GM21528 (cell line): ENCODE measurements at regions not wholly inside any gene's neighbourhood (a gene's known extent, or its start where the extent isn't known, plus 50 kb on each side); places are given as distances from the start of the nearest gene placed in this dataset.
"Not testable (repeated sequence)": the region's sequence is repeated elsewhere in the genome, so short reads cannot be mapped to it uniquely, and the experiment has no call there.

Experiments
- ATAC-seq: cut with Tn5 transposase; IDR thresholded peaks from one replicate; pipeline ENCODE4 v1.9.1; 2021; ENCODE audit warnings: mild to moderate bottlenecking, moderate library complexity; ENCODE audit not compliant: unreplicated experiment, low FRiP score

- no peak for ATAC-seq
These were observed 741.6 kb downstream of the FSCB start for GRCh38 chr14:43765474-43765873.

GRCh38 chr14:43764433-43764832 lies 742.6 kb downstream of the FSCB start:
- no peak for ATAC-seq

- ATAC-seq = no peak
These were observed 751.4 kb downstream of the FSCB start for GRCh38 chr14:43755707-43756106.

- no peak for ATAC-seq
These were observed 752.2 kb downstream of the FSCB start for GRCh38 chr14:43754838-43755237.

- no peak for ATAC-seq
These were observed 761.3 kb downstream of the FSCB start for GRCh38 chr14:43745746-43746145.

- no peak for ATAC-seq
These were observed 771.2 kb downstream of the FSCB start for GRCh38 chr14:43735932-43736331.

- ATAC-seq = no peak
These were observed 777.9 kb downstream of the FSCB start for GRCh38 chr14:43729143-43729542.

- ATAC-seq = no peak
These were observed 800.2 kb downstream of the FSCB start for GRCh38 chr14:43706900-43707299.

- not testable (repeated sequence) for ATAC-seq
These were observed 808.4 kb downstream of the FSCB start for GRCh38 chr14:43698561-43699284.

GRCh38 chr14:43697003-43697402 lies 810.1 kb downstream of the FSCB start:
- no peak for ATAC-seq

- ATAC-seq = no peak
These were observed 814.4 kb downstream of the FSCB start for GRCh38 chr14:43692706-43693105.

- ATAC-seq = no peak
These were observed 819.2 kb downstream of the FSCB start for GRCh38 chr14:43687921-43688320.

- no peak for ATAC-seq
These were observed 829.5 kb downstream of the FSCB start for GRCh38 chr14:43677581-43677980.

GRCh38 chr14:43674273-43674672 lies 832.8 kb downstream of the FSCB start:
- no peak for ATAC-seq

- ATAC-seq = no peak
These were observed 835.2 kb downstream of the FSCB start for GRCh38 chr14:43671716-43672485.

- ATAC-seq = no peak
These were observed 837.7 kb downstream of the FSCB start for GRCh38 chr14:43669355-43669754.

GRCh38 chr14:43665570-43666267 lies 841.4 kb downstream of the FSCB start:
- no peak for ATAC-seq

- ATAC-seq = not testable (repeated sequence)
These were observed 851.9 kb downstream of the FSCB start for GRCh38 chr14:43655194-43655593.

GRCh38 chr14:43651896-43652295 lies 855.2 kb downstream of the FSCB start:
- ATAC-seq = no peak

GRCh38 chr14:43651185-43651787 lies 855.8 kb downstream of the FSCB start:
- no peak for ATAC-seq

- no peak for ATAC-seq
These were observed 857.6 kb downstream of the FSCB start for GRCh38 chr14:43649508-43649907.
